ENCODE measurements at regions not wholly inside any gene's neighbourhood (a gene's known extent, or its start where the extent isn't known, plus 50 kb on each side); places are given as distances from the start of the nearest gene placed in this dataset.

- no CpG with 5 or more reads among the region's 3 CpGs for WGBS (ENCODE audit: insufficient coverage)
- H3K27ac Mint-ChIP-seq = no peak overlapping the region
- peaks cover 4 to 10% of the 10 kb centered on the region in 2 donors for H3K9me3 Mint-ChIP-seq
- no peaks in the 10 kb centered on the region for H3K27me3 Mint-ChIP-seq (ENCODE audit: low read depth in 2 of 2)
- Histone ChIP-seq H3K27me3 (ENCODE audit: control insufficient read depth, insufficient read depth, low read length) (no peaks in the 10 kb centered on the region), H3K9me3 (ENCODE audit: control insufficient read depth, insufficient read depth, low read length) (no peaks in the 10 kb centered on the region), H3K4me1 (ENCODE audit: control insufficient read depth, insufficient read depth, low read length) (no peaks in the 10 kb centered on the region), H3K36me3 (ENCODE audit: control insufficient read depth, insufficient read depth, low read length) (no peaks in the 10 kb centered on the region), H3K27ac (ENCODE audit: low read length) (no peak overlapping the region), H3K4me3 (ENCODE audit: low read length) (no peak overlapping the region)
- DNase-seq = no peak
- TF ChIP-seq, protein P1, sequence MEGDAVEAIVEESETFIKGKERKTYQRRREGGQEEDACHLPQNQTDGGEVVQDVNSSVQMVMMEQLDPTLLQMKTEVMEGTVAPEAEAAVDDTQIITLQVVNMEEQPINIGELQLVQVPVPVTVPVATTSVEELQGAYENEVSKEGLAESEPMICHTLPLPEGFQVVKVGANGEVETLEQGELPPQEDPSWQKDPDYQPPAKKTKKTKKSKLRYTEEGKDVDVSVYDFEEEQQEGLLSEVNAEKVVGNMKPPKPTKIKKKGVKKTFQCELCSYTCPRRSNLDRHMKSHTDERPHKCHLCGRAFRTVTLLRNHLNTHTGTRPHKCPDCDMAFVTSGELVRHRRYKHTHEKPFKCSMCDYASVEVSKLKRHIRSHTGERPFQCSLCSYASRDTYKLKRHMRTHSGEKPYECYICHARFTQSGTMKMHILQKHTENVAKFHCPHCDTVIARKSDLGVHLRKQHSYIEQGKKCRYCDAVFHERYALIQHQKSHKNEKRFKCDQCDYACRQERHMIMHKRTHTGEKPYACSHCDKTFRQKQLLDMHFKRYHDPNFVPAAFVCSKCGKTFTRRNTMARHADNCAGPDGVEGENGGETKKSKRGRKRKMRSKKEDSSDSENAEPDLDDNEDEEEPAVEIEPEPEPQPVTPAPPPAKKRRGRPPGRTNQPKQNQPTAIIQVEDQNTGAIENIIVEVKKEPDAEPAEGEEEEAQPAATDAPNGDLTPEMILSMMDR (IDR thresholded peaks at IDR 0.05) = no peak
- H3K36me3 Mint-ChIP-seq = no peaks in the 10 kb centered on the region
- intact Hi-C loops (cut with micrococcal nuclease) = no loop called here
- no peak overlapping the region for H3K4me3 Mint-ChIP-seq
- no peaks in the 10 kb centered on the region for H3K4me1 Mint-ChIP-seq
- ATAC-seq = no peak
Measured at GRCh38 chr2:17239550-17239949, 278.7 kb downstream of the RAD51AP2 start.

DNA sequence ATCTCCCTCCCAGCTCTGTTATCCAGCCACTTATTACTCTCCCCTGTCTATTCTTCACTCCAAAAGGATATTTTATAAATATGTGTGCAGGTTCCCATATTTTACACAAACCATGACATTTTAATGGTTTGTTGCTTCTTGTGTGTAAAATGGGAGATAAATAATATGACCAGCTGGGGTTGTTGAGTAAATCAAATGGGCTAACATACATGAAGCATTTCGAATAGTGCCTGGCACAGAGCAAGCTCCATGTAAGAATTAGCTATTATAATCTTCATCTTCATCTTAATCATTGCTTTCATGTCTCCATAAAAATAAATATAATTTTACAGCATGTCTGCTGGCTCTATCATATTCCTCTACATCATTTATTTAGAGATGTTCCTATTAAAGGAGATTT lies 283.1 kb downstream of the RAD51AP2 start:
- peaks cover 6 to 9% of the 10 kb centered on the region in 2 donors for H3K9me3 Mint-ChIP-seq
- 100% methylated on average over 1 of the region's 1 CpG for WGBS (ENCODE audit: insufficient coverage)
- intact Hi-C loops (cut with micrococcal nuclease) = no loop called here
- no peaks in the 10 kb centered on the region for H3K4me1 ChIP-seq (ENCODE audit: control insufficient read depth, insufficient read depth, low read length)
- H3K4me3 Mint-ChIP-seq = no peak overlapping the region
- H3K36me3 ChIP-seq (ENCODE audit: control insufficient read depth, insufficient read depth, low read length) = no peaks in the 10 kb centered on the region
- DNase-seq = no peak
- H3K27ac Mint-ChIP-seq = no peak overlapping the region
- no peaks in the 10 kb centered on the region for H3K4me1 Mint-ChIP-seq
- no peak overlapping the region for H3K27ac ChIP-seq (ENCODE audit: low read length)
- no peaks in the 10 kb centered on the region for H3K27me3 Mint-ChIP-seq (ENCODE audit: low read depth in 2 of 2)
- no peaks in the 10 kb centered on the region for H3K27me3 ChIP-seq (ENCODE audit: control insufficient read depth, insufficient read depth, low read length)
- H3K4me3 ChIP-seq (ENCODE audit: low read length) = no peak overlapping the region
- H3K9me3 ChIP-seq (ENCODE audit: control insufficient read depth, insufficient read depth, low read length) = no peaks in the 10 kb centered on the region
- TF ChIP-seq, protein P1 (IDR thresholded peaks at IDR 0.05) = no peak
- no peak for ATAC-seq
- no peaks in the 10 kb centered on the region for H3K36me3 Mint-ChIP-seq

DNA sequence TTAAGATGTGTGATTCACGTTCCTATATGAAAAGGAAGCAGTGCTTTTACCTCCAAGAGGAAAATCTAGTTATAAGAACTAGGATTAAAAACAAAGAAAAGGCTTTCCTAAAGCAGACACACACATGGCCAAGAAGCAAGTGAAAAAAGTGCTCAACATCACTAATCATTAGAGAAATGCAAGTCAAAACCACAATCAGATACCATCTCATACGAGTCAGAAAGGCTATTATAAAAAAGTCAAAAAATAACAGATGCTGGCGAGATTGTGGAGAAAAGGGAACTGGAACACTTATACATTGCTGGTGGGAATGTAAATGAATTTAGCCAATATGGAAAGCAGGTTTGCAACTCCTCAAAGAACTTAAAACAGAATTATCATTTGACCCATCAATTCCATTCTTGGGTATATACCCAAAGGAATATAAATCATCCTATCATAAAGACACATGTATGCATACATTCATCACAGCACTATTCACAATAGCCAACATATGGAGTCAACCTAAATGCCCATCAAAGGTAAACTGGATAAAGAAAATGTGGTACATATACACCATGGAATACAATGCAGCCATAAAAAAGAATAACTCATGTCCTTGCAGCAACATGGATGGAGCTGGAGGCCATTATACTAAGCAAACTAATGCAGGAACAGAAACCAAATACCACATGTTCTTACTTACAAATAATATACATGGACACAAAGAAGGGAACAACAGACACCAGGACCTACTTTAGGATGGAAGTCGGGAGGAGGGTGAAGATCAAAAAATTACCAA lies 285.3 kb downstream of the RAD51AP2 start:
- DNase-seq = no peak
- TF ChIP-seq, protein P1 (IDR thresholded peaks at IDR 0.05) = no peak
- Histone ChIP-seq H3K9me3 (ENCODE audit: control insufficient read depth, insufficient read depth, low read length) (no peaks in the 10 kb centered on the region), H3K27ac (ENCODE audit: low read length) (no peak overlapping the region), H3K4me3 (ENCODE audit: low read length) (no peak overlapping the region), H3K27me3 (ENCODE audit: control insufficient read depth, insufficient read depth, low read length) (no peaks in the 10 kb centered on the region), H3K36me3 (ENCODE audit: control insufficient read depth, insufficient read depth, low read length) (no peaks in the 10 kb centered on the region), H3K4me1 (ENCODE audit: control insufficient read depth, insufficient read depth, low read length) (no peaks in the 10 kb centered on the region)
- WGBS (ENCODE audit: insufficient coverage) = no CpG with 5 or more reads among the region's 4 CpGs
- H3K4me3 Mint-ChIP-seq = no peak overlapping the region
- H3K9me3 Mint-ChIP-seq = peaks cover 9 to 11% of the 10 kb centered on the region in 2 donors
- H3K36me3 Mint-ChIP-seq = no peaks in the 10 kb centered on the region
- H3K4me1 Mint-ChIP-seq = no peaks in the 10 kb centered on the region
- no peak for ATAC-seq
- no peak overlapping the region for H3K27ac Mint-ChIP-seq
- no peaks in the 10 kb centered on the region for H3K27me3 Mint-ChIP-seq (ENCODE audit: low read depth in 2 of 2)
- intact Hi-C loops (cut with micrococcal nuclease) = no loop called here
